DND-41 (cell line): ENCODE measurements at regions not wholly inside any gene's neighbourhood (a gene's known extent, or its start where the extent isn't known, plus 50 kb on each side); places are given as distances from the start of the nearest gene placed in this dataset.

Experiments used
- EZH2 ChIP-seq: IDR thresholded peaks from 3 replicates; pipeline ENCODE4 v1.6.1; 2012; ENCODE audit warnings: borderline replicate concordance, low read depth, mild to moderate bottlenecking, moderate library complexity, low read length, inconsistent platforms; ENCODE audit not compliant: severe bottlenecking
- TF ChIP-seq, protein P1 (sequence below): IDR thresholded peaks from 2 replicates; pipeline ENCODE4 v1.5.1; 2012; ENCODE audit warnings: borderline replicate concordance, low read length, moderate library complexity, mild to moderate bottlenecking; ENCODE audit not compliant: poor library complexity, severe bottlenecking; ENCODE audit errors: extremely low read depth

DNA sequence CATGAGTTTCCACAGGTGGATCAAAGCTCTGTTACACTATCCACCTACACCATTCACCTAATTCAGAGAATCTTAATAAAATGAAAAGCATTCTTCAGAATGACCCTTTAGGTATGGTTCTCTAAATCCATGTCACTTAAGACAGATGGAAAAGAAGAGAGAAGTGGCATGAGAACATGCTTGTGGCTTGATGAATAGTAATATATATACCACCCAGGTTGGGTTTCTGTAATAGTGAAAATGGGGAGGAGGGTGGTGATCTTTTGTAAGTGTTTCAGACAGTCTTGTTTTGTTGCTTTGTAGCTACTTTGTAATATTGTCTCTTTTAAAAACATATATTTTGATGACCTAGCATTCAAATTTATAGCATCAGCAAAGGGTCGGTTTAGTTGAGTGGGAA is 469.8 kb downstream of the USP25 start:
- TF ChIP-seq, protein P1, sequence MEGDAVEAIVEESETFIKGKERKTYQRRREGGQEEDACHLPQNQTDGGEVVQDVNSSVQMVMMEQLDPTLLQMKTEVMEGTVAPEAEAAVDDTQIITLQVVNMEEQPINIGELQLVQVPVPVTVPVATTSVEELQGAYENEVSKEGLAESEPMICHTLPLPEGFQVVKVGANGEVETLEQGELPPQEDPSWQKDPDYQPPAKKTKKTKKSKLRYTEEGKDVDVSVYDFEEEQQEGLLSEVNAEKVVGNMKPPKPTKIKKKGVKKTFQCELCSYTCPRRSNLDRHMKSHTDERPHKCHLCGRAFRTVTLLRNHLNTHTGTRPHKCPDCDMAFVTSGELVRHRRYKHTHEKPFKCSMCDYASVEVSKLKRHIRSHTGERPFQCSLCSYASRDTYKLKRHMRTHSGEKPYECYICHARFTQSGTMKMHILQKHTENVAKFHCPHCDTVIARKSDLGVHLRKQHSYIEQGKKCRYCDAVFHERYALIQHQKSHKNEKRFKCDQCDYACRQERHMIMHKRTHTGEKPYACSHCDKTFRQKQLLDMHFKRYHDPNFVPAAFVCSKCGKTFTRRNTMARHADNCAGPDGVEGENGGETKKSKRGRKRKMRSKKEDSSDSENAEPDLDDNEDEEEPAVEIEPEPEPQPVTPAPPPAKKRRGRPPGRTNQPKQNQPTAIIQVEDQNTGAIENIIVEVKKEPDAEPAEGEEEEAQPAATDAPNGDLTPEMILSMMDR: no peak
- no peak for TF ChIP-seq EZH2
